ENCODE measurements at regions not wholly inside any gene's neighbourhood (a gene's known extent, or its start where the extent isn't known, plus 50 kb on each side); places are given as distances from the start of the nearest gene placed in this dataset.
"Not testable (repeated sequence)": the region's sequence is repeated elsewhere in the genome, so short reads cannot be mapped to it uniquely, and the experiment has no call there.

DNA sequence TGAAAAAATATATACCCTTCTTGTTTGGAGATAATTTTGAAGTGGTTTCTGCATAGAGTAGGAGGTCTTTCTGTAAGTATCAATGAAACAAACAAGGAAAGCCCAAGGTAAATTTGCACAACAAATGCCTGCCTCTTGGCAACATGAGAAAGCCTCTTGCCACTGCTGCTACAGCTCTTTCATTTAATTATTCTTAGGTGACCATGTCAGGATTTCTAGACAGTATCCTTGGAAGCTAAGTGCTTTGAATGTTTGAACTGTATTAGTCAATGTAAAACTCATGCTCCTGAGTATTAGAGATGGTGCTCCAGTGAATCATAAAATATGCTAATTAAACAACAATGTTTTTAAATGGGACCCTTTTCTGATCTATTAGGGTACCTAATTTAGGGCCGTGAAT is 81.2 kb upstream of the ITGB1 start:
- DNase-seq (ENCODE audit: low read depth in 2 of 2, low spot score in 1 of 2), result no peak

DNA sequence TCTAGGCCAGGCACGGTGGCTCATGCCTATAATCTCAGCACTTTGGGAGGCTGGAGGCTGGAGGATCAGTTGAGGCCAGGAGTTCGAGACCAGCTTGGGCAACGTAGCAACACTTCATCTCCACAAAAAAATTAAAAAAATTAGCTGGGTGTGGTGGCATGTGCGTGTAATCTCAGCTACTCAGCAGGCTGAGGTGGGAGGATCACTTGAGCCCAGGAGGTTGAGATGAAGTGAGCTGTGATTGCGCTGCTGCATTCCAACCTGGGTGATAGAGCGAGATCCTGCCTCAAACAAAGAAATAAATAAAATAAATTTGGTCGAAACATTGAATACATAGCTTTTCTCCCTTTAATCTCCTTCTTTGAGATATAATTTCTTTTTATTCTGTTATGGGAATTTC is 80.6 kb upstream of the ITGB1 start:
- no peak for DNase-seq (ENCODE audit: low read depth in 2 of 2, low spot score in 1 of 2)

DNA sequence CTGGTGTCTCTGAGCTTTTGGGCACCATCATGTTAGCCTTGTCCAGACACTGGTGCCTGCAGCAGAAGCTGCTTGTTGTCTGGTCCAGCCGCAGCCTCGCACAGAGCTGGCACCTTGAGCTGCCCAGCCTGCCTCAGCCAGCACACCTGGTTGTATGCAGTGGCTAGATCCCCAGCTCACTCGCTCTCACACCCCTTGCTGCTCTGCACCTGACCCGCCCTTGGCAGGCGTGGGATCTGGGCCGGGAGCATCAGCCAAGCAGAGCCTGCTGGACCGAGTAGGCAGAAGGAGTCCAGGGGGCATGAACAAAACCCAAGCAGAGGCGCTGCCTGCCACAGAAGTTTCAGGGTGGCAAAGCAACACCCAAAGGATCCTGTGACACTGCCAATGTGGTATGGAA is 79.7 kb upstream of the ITGB1 start:
- DNase-seq (ENCODE audit: low read depth in 2 of 2, low spot score in 1 of 2), result no peak

DNA sequence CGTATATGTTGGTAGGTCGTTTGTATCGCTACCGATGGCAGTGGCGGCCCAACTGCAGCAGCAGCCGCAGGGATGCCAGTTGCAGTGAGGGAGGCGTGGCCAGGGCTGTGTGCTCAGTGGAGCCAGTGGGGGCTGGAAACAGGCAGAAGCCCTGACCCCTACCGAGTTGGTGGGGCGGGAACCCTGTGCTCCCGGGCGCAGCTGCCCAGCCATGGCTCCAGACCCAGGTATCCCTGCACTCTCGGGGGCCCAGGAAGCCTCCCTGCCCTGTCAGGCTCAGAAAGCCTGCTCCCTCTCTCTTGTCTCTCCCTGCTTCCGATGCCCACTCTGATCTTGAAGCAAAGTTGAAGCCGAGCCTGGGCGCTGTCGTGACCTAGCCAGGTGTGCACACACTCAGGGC is 78.6 kb upstream of the ITGB1 start:
- DNase-seq (ENCODE audit: low read depth in 2 of 2, low spot score in 1 of 2), result no peak

DNA sequence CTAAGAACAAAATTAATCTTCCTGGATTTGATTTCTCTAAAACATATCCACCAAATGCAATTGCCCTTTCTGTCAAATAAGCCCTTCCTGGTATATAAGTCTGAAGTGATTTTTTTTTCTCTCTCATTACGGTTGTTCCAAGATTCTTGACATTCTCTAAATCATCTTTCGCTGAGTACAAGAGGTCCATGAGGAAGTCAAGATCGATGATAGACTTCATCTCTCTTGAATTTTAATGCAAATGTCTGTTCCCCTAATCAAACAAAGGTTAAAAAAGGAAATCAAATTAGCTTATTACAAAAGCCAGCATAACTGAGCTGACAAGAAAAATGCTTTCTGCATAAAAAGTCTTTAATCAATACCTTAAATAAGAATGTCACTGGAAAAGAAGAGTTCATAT is 77.4 kb upstream of the ITGB1 start:
- DNase-seq (ENCODE audit: low read depth in 2 of 2, low spot score in 1 of 2), result no peak

DNA sequence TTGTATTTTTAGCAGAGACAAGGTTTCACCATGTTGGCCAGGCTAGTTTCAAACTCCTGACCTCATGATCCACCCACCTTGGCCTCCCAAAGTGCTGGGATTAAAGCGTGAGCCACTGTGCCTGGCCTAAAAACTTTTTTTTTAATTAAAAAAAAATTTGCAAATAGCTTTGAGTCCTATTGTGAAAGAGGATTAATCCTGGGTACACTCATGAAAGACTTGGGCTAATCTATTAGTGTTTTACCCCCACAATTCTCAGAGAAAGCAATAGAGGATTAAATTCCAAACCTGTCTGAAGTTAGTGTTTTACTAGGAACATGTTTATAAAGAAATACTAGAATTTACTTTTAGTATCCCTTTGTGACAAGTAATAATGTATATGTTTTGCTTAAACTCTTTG is 76.9 kb upstream of the ITGB1 start:
- DNase-seq (ENCODE audit: low read depth in 2 of 2, low spot score in 1 of 2), result no peak

DNA sequence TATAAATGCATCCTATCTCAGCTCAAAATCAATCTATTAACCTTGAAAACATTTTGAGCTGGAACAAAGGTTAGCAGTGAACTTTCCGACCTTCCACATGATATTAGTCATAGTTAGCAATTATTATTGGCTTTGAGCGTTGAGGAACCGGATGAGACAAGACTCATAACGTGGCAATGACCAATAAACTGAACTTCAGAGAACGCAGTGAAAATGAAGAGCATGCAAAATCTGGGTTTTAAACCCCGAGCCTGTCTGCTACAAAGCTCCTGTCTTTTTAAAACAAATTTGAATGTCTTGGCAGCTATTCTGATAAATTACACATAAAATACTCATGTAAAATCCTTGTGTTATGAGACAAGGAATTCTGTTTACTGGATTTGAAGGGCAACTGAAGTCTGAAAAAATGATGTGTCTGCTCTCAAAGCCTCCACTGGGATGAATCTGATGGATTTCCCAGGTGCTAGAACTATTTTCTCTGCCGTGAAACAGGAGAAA is 74.7 kb upstream of the ITGB1 start:
- no peak for DNase-seq (ENCODE audit: low read depth in 2 of 2, low spot score in 1 of 2)

DNA sequence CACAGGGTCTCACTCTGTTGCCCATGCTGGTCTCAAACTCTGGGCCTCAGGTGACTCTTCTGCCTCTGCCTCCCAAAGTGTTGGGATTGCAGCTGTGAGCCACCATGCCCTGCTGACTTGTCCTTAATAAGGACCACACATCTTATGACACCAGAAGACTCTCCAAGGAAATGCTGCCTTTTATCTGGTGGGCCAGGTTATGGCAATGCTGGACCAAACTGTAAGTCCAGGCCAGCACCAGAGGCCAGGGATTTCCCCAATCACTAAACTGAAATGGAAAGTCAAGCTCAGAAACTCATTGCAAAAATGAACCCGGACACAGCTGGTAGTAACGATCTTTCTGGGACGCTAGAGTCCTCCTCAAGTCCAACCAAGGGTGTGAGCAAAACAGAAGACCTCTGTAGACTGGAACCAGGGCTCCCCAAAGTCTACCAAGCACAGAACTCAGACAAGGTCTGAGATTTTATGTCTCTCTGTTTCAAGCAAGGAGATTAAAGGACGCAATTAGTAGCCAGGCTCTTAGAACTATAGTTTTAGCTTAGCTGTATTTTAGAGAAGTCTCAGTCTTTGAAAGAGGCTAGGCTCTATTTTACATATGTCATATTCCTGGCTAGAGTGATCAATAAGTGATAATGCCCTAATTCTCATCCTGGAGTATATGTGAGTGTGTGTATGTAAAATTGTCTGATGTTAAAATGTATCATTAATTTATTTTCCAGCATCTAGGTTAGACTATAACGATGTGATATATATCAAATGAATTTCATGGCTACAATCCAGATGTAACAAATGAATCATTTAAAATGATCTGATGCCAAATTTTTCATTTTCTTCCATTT is 74.0 kb upstream of the ITGB1 start:
- no peak for DNase-seq (ENCODE audit: low read depth in 2 of 2, low spot score in 1 of 2)

DNA sequence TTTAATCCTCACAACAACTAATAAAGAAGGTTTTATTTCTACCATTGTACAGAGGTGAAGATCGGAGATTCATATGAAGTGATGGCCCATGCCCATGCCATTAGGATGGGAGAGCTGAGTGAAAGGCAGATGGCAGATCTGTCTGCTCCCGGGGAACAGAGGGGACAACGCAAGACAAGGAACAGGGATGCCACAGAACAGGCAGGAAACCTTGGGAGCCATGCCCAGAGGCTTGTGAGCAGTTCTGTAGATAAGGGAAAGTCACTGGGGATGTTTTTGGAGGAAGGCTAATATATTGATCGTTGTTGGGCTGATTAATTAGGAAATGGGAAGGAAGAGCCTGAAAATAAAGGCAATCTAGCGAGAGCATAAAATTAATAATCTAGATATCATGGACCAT is 73.1 kb upstream of the ITGB1 start:
- DNase-seq (ENCODE audit: low read depth in 2 of 2, low spot score in 1 of 2), result no peak

DNA sequence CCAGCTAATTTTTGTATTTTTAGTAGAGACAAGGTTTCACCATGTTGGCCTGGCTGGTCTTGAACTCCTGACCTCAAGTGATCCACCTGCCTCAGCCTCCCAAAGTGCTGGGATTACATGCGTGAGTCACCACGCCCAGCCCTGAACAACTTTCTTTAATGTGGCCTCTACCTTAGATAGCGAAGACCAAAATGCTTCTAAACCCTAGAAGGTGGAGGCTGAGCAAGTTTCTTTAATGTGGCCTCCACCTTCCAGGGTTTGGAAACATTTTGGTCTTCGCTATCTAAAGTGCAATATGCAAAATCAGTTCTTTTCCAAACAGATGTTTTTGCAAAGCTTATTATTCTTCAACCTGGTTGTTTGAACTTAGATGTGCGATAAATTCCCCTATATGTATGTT is 70.5 kb upstream of the ITGB1 start:
- not testable (repeated sequence) for DNase-seq (ENCODE audit: low read depth in 2 of 2, low spot score in 1 of 2)

DNA sequence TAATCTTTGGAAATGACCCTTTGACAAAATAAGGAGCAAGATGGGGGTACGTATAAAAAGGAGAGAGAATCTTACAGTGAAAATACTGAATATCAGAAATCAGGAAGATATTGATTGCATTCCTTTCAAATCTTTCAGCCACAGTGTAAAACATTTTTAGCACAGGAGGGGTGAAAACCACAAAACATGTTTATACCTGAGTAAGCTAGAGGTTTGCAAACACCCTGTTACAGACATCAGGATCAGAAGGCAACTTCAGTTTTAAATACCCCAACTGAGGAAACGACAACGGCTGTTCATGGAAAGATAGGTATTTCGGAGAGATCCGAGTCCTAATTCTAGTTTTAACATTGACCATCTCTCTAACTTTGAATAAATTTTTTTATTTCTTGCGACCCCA is 69.1 kb upstream of the ITGB1 start:
- no peak for DNase-seq (ENCODE audit: low read depth in 2 of 2, low spot score in 1 of 2)

DNA sequence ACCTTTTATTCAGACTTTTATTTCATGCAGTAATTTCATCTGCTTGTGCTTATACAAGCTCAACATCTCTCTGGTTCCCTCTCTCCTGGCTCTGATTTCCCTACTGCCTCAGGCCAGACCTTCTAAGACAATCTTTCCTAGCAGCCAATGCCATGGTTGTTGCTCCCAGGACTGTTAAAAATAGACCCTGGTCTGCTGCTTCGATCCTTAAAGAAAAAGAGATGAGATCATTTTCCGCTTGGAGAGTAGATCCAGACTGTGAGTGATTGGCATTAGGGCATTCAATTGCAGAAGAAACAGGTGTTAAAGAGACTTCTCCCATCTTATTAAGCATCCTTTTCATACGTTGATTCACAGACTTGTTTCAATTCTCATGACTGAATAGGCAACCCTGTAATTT is 68.4 kb upstream of the ITGB1 start:
- no peak for DNase-seq (ENCODE audit: low read depth in 2 of 2, low spot score in 1 of 2)

DNA sequence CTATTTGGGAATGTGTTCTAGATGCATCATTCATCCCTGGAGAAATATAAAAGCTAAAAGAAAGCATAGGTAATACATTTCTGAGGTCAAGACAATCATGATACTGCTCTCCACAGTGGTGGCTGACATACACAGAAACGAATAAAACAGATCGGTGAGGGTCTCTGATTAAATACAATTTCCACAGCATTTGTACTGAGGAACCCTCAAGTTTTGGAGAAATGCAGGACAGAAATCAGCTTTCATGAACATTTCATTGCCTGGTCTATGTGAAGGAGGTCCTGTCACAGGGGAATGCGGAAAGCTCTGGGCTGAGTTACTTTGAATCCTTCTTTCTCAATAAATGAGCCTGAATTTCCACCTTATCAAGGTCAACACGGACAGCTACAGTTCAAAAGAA is 67.9 kb upstream of the ITGB1 start:
- DNase-seq (ENCODE audit: low read depth in 2 of 2, low spot score in 1 of 2), result no peak

DNA sequence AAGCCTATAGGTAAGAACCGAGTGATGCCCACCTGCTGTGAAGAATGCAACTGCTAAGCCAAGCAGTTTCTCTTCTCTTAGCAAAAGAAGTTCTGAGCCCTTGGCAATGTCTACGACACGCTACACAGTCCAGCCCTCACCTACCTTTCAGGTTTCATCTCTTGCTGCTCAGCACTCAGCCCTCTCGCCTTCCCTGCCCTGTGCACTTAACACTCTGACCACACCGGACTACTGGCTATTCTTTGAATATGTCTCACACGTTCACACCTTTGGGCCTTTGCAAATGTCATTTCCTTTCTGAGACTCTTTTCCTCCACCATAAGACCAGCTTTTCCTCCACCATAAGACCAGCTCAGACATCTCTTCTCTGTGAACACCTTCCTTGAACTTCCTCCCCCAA is 67.0 kb upstream of the ITGB1 start:
- no peak for DNase-seq (ENCODE audit: low read depth in 2 of 2, low spot score in 1 of 2)

DNA sequence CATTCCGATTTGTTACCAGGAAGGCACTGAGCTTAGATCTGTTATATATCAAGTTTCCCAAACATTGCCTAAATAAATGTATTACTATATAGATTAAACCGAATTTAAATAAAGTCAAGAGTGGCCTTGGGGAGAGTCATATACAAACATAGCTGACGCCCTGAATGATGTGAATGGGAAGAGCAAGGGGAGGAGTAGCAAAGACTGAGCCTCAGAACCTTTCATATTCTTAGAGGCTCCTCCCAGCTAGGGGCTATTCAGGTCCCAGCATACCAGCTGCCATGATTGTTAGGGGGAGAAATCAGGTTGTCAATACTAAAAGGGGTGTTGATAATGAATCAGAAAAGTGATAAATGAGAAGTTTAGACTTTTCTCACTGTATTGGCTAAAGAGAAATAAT is 64.7 kb upstream of the ITGB1 start:
- DNase-seq (ENCODE audit: low read depth in 2 of 2, low spot score in 1 of 2), result no peak

DNA sequence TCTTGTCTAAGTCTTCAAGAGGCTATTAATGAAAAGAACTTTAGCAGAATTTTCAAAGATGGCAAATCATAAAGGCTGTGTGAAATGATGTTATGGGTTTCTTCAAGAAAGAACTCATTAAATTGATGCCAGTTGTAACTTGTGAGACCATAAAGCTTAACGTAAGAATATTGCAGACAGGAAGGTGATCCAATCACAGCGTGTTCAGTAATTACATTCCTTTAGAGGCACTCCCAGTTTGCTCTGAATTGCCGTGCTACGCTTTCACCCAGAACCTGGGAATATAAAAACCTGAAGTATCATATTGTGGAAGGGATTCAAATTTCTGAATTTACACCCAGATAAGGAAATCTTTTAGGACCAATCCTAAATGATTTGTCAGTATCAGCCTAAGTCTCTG is 64.1 kb upstream of the ITGB1 start:
- no peak for DNase-seq (ENCODE audit: low read depth in 2 of 2, low spot score in 1 of 2)

DNA sequence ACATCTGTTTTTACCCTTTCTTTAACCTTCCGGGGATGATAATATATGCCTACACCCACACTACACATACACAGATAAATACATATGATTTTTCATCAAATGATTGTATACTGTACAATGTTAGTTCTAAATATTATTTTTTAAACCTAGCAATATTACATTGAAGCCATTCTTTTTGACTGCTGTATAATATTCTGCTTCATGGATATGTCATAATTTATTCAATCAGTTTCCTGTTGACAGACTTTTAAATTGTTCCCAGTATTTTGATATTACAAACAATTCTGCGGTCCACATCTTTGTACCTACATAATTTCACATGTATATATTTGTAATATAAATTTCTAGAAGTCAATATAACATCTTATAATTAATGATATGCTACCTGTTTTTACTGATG is 59.0 kb upstream of the ITGB1 start:
- DNase-seq (ENCODE audit: low read depth in 2 of 2, low spot score in 1 of 2), result no peak

DNA sequence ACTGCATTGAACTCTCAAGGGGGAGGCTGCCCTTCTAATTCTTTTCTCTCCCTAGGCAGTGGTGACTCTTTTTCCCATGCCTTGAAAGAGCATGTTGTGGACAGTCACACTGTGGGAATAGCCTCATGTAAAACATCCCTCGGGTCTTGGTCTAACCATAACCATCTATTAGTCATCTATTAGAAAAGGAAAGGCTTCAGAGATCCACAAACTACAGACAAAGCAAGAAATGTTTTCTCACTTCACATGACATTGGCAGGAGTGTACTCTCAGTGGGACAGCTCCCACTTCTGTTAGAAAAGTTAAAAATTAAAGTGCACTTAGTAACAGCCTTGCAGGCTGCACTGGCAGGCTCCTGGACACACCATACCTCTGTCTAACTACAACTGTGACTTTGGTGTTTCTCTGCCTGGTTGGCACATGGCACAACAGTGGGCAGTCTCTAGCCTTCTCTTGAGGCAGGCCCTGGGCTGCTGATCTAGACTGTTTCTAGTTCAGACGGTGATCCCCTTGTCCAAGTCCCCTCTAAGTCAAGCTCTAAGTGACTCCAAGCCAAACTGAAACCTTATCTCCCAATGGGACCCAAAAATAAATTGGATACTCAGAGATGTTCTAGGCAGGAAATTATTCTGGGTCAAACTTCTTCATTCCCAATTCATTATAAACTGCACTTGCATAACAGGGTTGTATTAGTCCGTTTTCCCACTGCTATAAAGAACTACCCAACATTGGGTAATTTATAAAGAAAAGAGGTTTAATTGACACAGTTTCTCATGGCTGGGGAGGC is 57.9 kb upstream of the ITGB1 start:
- DNase-seq (ENCODE audit: low read depth in 2 of 2, low spot score in 1 of 2), result no peak

DNA sequence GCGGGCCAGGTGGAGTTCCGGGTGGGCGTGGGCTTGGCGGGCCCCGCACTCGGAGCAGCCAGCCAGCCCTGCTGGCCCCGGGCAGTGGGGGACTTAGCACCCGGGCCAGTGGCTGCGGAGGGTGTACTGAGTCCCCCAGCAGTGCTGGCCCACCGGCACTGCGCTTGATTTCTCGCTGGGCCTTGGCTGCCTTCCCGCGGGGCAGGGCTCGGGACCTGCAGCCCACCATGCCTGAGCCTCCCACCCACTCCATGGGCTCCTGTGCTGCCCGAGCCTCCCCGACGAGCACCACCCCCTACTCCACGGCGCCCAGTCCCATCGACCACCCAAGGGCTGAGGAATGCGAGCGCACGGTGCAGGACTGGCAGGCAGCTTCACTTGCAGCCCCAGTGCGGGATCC is 55.3 kb upstream of the ITGB1 start:
- not testable (repeated sequence) for DNase-seq (ENCODE audit: low read depth in 2 of 2, low spot score in 1 of 2)

DNA sequence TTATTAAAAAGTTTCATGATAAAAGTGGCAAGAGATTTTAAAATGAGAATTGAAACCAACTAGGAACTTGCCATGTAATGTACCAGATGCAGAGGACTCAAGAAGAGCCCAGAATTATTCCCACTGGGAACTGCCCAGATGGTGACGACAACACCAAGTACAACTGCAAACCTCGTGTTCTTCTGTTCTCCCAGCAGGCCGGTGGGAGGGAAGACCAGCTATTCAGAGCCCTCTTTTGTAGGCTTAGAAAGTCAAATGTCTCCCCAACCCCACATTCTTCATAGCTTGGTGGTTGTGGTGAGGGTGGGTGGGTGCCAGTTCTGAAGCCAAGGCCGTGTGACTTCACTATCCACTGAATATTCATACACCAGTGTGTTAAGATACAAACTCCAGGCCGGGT is 54.3 kb upstream of the ITGB1 start:
- DNase-seq (ENCODE audit: low read depth in 2 of 2, low spot score in 1 of 2), result no peak

DNA sequence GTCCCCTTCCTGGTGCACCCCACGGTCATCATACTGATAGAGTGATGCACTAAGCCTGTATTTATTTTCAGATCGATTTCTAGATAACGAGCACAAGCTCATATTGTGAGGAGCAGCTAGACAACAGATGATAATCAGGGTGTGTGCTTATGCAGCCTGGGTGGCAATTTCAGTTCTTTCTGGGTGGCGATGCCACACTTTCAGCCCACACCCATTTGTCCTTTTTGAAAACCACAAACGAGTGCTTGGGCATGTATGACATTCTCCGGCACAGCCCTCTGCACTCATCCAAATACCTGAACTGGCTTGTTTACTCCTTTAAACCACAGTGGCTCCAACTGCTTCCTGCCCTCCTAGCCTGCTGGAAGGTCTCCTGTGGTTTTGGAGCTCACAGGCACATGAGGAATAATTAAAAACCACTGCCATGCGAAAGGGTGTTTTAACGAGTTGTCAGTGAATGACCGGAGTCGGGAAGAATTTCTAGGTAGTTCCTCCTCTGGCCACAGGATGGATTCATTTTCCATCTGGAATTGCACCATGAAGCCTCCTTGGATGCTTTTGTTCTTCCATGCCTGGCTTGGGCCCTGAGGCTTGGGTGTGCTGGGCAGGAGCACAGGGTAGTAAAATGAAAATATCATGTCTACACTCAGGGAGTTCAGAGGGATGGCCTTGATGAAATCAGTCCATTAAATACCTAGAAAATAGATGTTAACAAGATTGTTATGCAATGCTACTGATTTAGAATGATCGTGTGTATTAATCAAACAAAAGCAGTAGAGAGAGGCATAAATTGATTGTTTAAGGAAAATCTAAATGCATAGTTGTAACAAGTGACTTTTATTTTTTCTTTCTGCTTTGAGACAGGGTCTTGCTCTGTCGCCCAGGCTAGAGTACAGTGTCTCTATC is 52.4 kb upstream of the ITGB1 start:
- DNase-seq (ENCODE audit: low read depth in 2 of 2, low spot score in 1 of 2), result no peak
